ENCODE measurements at regions not wholly inside any gene's neighbourhood (a gene's known extent, or its start where the extent isn't known, plus 50 kb on each side); places are given as distances from the start of the nearest gene placed in this dataset.
A peak's percentile ranks its signal among the peaks of the same experiment; 100 is the strongest.
"Not testable (repeated sequence)": the region's sequence is repeated elsewhere in the genome, so short reads cannot be mapped to it uniquely, and the experiment has no call there.

GRCh38 chrX:115911967-115912366, 258.6 kb upstream of the AGTR2 start:
- no peak for DNase-seq (ENCODE audit: low spot score)

DNA sequence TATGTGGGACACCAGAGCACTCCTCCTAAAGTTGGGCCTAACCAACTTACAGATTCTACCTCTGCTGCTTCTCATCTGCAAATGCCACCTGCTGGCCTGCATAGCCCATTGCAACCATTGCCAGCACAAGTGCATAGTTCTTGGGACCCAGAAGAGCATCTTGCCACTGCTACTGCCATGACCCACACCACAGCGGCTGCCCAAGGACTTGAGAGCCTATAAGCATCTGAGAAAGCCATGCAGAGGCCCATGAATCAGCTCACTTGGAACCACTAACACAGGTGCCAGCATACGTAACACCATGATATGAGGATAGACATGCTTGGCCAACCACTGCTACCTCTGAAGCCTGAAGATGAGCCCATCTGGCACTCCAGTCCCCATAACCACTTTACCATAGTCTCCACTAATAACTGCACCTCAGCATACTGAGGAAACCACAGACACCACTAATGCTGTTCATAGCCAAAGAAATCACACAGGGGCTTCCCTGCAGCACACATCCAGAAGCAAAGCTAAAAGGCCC, 258.1 kb upstream of the AGTR2 start:
- DNase-seq (ENCODE audit: low spot score) = no peak

GRCh38 chrX:115913575-115913974, 257.0 kb upstream of the AGTR2 start:
- DNase-seq (ENCODE audit: low spot score) = no peak

- not testable (repeated sequence) for DNase-seq (ENCODE audit: low spot score)
Measured at GRCh38 chrX:115915625-115916024, 254.9 kb upstream of the AGTR2 start.

- no peak for DNase-seq (ENCODE audit: low spot score)
Measured at GRCh38 chrX:115929480-115929879, 241.1 kb upstream of the AGTR2 start.

DNA sequence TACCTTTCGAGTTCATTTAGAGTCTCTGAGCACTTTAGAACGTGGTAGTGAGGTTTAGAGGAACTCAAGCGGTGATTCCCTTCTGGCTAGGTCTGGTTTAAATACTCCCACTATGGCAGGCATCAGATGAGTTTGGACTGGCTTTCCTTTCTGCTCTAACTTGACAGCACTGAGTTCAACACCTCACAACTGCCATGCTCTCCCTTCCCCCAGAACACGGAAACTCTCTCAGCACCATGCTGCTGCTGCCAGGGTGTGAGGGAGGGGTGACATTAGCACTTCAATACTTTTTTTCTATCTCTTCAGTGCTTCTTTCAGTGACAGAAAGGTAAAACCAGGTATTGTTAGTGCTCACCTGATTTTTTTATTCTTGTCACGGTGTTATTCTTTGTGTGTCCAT, 234.5 kb upstream of the AGTR2 start:
- no peak for DNase-seq (ENCODE audit: low spot score)

- no peak for DNase-seq (ENCODE audit: low spot score)
Measured at GRCh38 chrX:115939070-115939469, 231.5 kb upstream of the AGTR2 start.

DNA sequence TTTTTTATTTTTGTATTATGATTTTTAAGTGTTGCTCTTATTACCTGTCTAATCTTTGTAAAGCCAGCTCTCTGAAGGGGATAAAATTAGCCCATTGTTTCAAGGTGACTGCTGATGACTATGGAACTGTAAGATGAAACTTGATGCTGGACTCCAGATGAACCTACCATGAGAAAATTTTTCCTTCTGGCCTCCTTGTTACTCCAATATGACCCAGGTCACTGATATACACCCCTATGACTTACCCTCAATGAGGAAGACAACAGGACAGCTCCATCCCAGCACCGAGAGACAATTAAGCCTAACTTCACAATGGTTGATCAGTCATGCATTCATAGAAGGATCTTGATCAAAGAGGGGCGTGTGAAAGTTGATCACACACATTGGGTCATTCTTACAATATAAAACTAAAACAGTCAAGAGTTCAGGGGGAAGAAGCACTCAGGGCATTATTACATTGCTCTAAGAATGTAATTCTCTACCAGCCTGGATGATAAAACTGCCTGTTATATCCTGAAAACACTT, 230.8 kb upstream of the AGTR2 start:
- no peak for DNase-seq (ENCODE audit: low spot score)

GRCh38 chrX:115940348-115940747, 230.2 kb upstream of the AGTR2 start:
- DNase-seq (ENCODE audit: low spot score) = no peak

DNA sequence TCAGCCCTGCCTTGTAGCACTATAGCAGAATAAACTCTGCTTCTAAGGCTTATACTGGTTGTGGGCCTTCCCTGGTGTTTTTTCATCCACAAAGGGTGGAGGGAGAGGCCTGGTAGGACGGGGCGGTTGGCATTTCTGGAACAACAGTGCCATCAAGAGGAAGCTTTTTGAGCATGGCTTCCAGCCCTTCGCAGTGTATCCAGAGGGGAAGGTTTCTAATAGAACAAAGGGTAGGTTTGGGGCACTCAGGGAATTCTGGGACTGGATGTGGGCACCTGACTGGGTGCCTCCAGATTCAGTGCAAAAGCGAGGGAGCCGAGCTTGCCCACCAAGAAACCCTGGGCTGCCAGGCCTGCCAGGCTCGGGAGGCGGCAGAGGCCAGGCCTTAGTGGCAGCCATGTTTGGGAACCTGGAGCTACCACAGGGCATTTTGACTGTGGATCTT, 229.6 kb upstream of the AGTR2 start:
- peak; percentile 89 for DNase-seq (ENCODE audit: low spot score)

DNA sequence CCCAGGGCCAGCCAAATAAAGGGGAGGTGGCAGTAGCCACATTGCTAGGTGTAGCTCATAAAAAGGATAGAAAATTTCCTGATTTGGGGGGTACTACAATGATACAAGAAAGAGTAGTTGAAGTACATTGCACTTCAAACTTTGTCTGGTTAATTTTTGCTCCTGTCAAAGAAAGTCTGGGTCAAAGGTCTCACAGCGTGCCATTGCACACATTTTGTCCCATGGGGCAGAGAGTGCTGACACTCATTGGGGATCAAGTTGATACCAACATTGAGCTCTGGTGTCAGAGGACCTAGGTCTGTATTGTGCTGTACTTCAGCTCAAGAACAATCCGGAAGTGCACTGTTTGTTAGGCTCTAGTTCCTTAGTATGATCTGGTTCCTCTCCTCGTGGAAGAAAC, 229.2 kb upstream of the AGTR2 start:
- DNase-seq (ENCODE audit: low spot score) = no peak

GRCh38 chrX:115946059-115946458, 224.5 kb upstream of the AGTR2 start:
- DNase-seq (ENCODE audit: low spot score) = no peak

DNA sequence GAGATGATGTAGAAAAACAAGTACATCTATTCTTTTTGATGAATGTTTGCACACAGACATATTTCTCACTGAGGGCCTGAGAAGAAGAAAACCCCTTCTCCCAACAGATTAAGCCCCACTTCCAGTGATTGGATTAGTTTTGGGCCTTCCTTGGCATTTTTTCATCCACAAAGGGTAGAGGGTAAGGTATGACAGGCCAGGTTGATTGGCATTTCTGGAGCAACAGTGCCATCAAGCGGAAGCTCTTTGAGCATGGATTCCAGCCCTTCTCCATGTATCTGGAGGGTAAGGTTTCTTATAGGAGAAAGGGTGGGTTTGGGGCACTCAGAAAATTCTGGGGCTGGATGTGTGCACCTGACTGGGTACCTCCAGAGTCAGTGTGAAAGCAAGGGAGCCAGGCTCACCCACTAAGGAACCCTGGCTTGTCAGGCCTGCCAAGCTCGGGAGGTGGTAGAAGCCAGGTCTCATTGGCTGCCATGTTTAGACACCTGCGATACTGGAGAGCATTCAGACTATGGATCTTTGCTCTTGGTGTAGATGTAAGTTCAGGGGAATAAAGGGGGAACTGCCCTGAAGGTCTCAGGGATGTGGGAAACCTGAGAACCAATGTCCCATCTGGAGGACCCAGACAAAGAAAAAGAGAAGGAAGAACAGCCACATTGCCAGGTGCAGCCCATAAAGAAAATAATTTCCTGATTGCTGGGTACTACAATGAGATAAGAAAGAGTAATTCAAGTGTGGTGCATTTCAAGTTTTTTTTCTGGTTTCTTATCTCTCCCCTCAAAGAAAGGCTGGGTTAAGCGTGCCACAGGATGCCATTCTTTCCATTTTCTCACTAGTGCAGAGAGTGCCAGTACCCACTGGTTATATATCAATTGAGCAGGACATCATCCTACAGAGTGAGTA, 222.3 kb upstream of the AGTR2 start:
- no peak for DNase-seq (ENCODE audit: low spot score)

GRCh38 chrX:115949900-115950822, 220.4 kb upstream of the AGTR2 start:
- peak; percentile 69 for DNase-seq (ENCODE audit: low spot score)

- DNase-seq (ENCODE audit: low spot score) = peak; percentile 32
Measured at GRCh38 chrX:115952417-115953092, 218.0 kb upstream of the AGTR2 start.

DNA sequence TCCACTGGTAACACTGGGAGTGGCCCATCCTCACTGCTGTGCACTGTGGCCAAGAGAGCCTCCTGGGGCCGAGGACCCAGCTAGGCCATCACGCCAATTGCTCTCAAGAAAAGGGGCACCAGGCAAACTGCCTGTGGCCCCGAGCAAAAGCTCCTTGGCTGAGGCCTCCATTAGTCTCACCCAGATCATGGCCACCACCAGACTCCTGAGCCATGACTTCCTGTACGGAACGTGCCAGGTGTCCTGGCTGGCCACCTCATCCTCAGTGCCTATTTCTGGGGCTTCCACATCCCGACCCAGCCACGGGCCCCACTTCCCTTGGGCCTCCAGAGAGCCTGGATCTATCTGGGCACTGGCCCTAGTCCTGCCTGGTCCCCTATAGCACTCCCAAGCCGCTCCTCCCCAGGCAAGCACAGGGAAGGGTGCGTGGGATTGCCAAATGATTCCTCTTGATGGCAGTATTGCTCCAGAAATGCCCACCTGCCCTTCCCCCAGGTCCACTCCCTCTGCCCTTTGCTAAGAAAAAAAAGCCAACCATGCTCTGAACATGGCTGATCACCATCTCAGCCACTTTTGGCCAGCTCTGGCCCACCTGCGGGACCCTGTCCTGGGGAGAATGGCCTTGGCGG, 212.6 kb upstream of the AGTR2 start:
- no peak for DNase-seq (ENCODE audit: low spot score)

- DNase-seq (ENCODE audit: low spot score) = peak; percentile 42
Measured at GRCh38 chrX:115958687-115959359, 211.7 kb upstream of the AGTR2 start.

DNA sequence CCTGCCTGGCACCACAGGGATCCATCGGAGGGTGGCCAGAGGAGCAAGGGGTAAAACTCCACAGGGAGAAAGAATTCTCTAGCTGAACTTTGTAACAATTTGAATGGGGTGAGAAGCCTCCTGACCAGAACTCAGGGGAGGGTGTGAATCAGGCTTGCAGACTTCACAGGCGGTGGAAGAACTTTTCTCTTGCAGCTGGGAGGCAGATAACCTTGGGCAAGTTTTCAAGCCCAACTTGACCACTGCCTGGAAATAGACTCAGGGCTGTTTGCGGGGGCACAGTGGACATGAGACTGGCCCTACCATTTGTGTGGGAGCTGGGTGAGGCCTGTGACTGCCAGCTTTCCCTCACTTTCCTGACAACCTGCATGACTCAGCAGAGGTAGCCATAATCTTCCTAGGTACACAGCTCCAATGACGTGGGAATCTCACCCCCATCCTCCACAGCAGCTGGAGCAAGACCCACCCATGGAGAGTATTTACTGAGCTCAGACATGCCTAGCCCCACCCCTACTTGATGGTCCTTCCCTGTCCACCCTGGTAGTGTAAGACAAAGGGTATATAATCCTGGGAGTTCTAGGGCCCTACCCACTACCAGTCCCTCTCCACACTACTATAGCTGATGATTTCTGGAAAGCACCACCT, 210.0 kb upstream of the AGTR2 start:
- DNase-seq (ENCODE audit: low spot score) = no peak

- no peak for DNase-seq (ENCODE audit: low spot score)
Measured at GRCh38 chrX:115966920-115967319, 203.6 kb upstream of the AGTR2 start.
